ENCODE measurements at regions not wholly inside any gene's neighbourhood (a gene's known extent, or its start where the extent isn't known, plus 50 kb on each side); places are given as distances from the start of the nearest gene placed in this dataset.
A peak's percentile ranks its signal among the peaks of the same experiment; 100 is the strongest.

- intact Hi-C loops (cut with DNase I, micrococcal nuclease), result no loop called here
- Histone ChIP-seq H3K36me3 (ENCODE audit: low read depth) (no peaks in the 10 kb centered on the region), H3K4me3 (no peak overlapping the region), H3K4me1 (ENCODE audit: low read depth) (no peaks in the 10 kb centered on the region), H3K9me3 (no peaks in the 10 kb centered on the region)
- ATAC-seq, result no peak
- no peak for TF ChIP-seq CTCF (IDR thresholded peaks at IDR 0.05)
- no peak for DNase-seq
Measured at GRCh38 chr6:119821380-119821779, 471.8 kb upstream of the MAN1A1 start.

- H3K9me3 ChIP-seq, result no peaks in the 10 kb centered on the region
- H3K4me1 ChIP-seq (ENCODE audit: low read depth), result no peaks in the 10 kb centered on the region
- intact Hi-C loops (cut with DNase I, micrococcal nuclease), result no loop called here
- no peak overlapping the region for H3K4me3 ChIP-seq
- ATAC-seq, result no peak
- TF ChIP-seq CTCF (IDR thresholded peaks at IDR 0.05), result no peak
- no peaks in the 10 kb centered on the region for H3K36me3 ChIP-seq (ENCODE audit: low read depth)
- no peak for DNase-seq
Measured at GRCh38 chr6:119818876-119819275, 469.3 kb upstream of the MAN1A1 start.

- H3K9me3 ChIP-seq, result no peaks in the 10 kb centered on the region
- intact Hi-C loops (cut with DNase I, micrococcal nuclease), result no loop called here
Measured at GRCh38 chr6:119814609-119815400, 465.2 kb upstream of the MAN1A1 start.

GRCh38 chr6:119802464-119802863 is 452.9 kb upstream of the MAN1A1 start:
- intact Hi-C loops (cut with DNase I, micrococcal nuclease), result no loop called here
- Histone ChIP-seq H3K36me3 (ENCODE audit: low read depth) (no peaks in the 10 kb centered on the region), H3K9me3 (no peaks in the 10 kb centered on the region), H3K4me1 (ENCODE audit: low read depth) (no peaks in the 10 kb centered on the region), H3K4me3 (no peak overlapping the region)
- no peak for TF ChIP-seq CTCF (IDR thresholded peaks at IDR 0.05)
- ATAC-seq, result no peak
- DNase-seq, result no peak

More at GRCh38 chr6:119814609-119815400, 465.2 kb upstream of the MAN1A1 start:
- no peak for TF ChIP-seq CTCF (IDR thresholded peaks at IDR 0.05)
- Histone ChIP-seq H3K4me3 (no peak overlapping the region), H3K4me1 (ENCODE audit: low read depth) (no peaks in the 10 kb centered on the region), H3K36me3 (ENCODE audit: low read depth) (no peaks in the 10 kb centered on the region)
- no peak for DNase-seq
- no peak for ATAC-seq

GRCh38 chr6:119801056-119801455 is 451.5 kb upstream of the MAN1A1 start:
- Histone ChIP-seq H3K36me3 (ENCODE audit: low read depth) (no peaks in the 10 kb centered on the region), H3K4me3 (no peak overlapping the region), H3K4me1 (ENCODE audit: low read depth) (no peaks in the 10 kb centered on the region), H3K9me3 (no peaks in the 10 kb centered on the region)
- DNase-seq, result peak in 1 of 3 donors; percentile 12
- intact Hi-C loops (cut with DNase I, micrococcal nuclease), result no loop called here
- peak; percentile 63 for ATAC-seq
- TF ChIP-seq CTCF (IDR thresholded peaks at IDR 0.05), result no peak
